ENCODE measurements at regions not wholly inside any gene's neighbourhood (a gene's known extent, or its start where the extent isn't known, plus 50 kb on each side); places are given as distances from the start of the nearest gene placed in this dataset.

DNA sequence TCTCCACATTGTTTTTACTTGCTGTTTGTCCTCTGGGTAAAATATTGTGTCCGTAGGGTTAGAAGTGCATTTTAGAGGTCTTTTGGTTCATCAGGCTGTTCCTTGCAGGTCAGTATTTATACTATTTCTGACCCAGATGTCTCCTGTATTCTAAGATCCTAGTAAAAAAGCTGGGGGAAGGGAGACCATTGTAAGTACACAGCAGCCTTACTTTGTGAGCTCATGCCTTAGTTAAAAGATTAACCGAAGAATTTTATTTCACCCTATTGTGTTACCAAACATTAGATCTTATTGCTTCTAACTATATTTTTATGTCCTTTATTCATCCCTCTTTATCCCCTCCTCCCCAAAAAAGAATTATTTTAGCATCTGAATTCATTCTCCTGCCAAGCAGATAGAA lies 444.1 kb upstream of the RBFOX1 start:
- TF ChIP-seq, protein P1, sequence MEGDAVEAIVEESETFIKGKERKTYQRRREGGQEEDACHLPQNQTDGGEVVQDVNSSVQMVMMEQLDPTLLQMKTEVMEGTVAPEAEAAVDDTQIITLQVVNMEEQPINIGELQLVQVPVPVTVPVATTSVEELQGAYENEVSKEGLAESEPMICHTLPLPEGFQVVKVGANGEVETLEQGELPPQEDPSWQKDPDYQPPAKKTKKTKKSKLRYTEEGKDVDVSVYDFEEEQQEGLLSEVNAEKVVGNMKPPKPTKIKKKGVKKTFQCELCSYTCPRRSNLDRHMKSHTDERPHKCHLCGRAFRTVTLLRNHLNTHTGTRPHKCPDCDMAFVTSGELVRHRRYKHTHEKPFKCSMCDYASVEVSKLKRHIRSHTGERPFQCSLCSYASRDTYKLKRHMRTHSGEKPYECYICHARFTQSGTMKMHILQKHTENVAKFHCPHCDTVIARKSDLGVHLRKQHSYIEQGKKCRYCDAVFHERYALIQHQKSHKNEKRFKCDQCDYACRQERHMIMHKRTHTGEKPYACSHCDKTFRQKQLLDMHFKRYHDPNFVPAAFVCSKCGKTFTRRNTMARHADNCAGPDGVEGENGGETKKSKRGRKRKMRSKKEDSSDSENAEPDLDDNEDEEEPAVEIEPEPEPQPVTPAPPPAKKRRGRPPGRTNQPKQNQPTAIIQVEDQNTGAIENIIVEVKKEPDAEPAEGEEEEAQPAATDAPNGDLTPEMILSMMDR (IDR thresholded peaks at IDR 0.05 in 2 of 3, conservative IDR thresholded peaks at IDR 0.05 in 1 of 3; ENCODE audit: borderline replicate concordance in 1 of 3, insufficient read depth in 1 of 3, low read depth in 2 of 3, low read length in 2 of 3): no peak
- TF ChIP-seq SRF (IDR thresholded peaks at IDR 0.05; ENCODE audit: low read depth) (no peak), EZH2 (IDR thresholded peaks at IDR 0.05) (no peak), POLR2AphosphoS5 (IDR thresholded peaks at IDR 0.05; ENCODE audit: low read depth, low read length) (no peak), POLR2A (IDR thresholded peaks at IDR 0.05; ENCODE audit: borderline replicate concordance, extremely low read depth, insufficient read depth, insufficient read length) (no peak), ZNF274 (IDR thresholded peaks at IDR 0.05; ENCODE audit: low read depth, low read length) (no peak)
- TF ChIP-seq, protein P2, sequence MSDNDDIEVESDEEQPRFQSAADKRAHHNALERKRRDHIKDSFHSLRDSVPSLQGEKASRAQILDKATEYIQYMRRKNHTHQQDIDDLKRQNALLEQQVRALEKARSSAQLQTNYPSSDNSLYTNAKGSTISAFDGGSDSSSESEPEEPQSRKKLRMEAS (IDR thresholded peaks at IDR 0.05): no peak
- TF ChIP-seq, protein P3, sequence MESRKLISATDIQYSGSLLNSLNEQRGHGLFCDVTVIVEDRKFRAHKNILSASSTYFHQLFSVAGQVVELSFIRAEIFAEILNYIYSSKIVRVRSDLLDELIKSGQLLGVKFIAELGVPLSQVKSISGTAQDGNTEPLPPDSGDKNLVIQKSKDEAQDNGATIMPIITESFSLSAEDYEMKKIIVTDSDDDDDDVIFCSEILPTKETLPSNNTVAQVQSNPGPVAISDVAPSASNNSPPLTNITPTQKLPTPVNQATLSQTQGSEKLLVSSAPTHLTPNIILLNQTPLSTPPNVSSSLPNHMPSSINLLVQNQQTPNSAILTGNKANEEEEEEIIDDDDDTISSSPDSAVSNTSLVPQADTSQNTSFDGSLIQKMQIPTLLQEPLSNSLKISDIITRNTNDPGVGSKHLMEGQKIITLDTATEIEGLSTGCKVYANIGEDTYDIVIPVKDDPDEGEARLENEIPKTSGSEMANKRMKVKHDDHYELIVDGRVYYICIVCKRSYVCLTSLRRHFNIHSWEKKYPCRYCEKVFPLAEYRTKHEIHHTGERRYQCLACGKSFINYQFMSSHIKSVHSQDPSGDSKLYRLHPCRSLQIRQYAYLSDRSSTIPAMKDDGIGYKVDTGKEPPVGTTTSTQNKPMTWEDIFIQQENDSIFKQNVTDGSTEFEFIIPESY (IDR thresholded peaks at IDR 0.05; ENCODE audit: extremely low read depth, insufficient replicate concordance, low read length): no peak
- TF ChIP-seq, protein P4, sequence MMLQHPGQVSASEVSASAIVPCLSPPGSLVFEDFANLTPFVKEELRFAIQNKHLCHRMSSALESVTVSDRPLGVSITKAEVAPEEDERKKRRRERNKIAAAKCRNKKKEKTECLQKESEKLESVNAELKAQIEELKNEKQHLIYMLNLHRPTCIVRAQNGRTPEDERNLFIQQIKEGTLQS (IDR thresholded peaks at IDR 0.05): no peak
